ENCODE measurements at regions not wholly inside any gene's neighbourhood (a gene's known extent, or its start where the extent isn't known, plus 50 kb on each side); places are given as distances from the start of the nearest gene placed in this dataset.

- Mint-ChIP-seq H3K9me3 (ENCODE audit: unreplicated experiment) (peaks cover under 1% of the 10 kb centered on the region), H3K4me1 (ENCODE audit: insufficient read depth, unreplicated experiment) (no peaks in the 10 kb centered on the region), H3K4me3 (ENCODE audit: unreplicated experiment) (no peak overlapping the region), H3K27ac (ENCODE audit: low read depth, unreplicated experiment) (no peak overlapping the region), H3K27me3 (ENCODE audit: insufficient read depth, unreplicated experiment) (no peaks in the 10 kb centered on the region), H3K36me3 (ENCODE audit: insufficient read depth, unreplicated experiment) (no peaks in the 10 kb centered on the region)
- ChIA-PET POLR2A (no interaction called here), CTCF (no interaction called here)
- BruUV-seq (replicated peaks) = no TSS peak
- no peak for TF ChIP-seq CTCF (IDR thresholded peaks at IDR 0.05; ENCODE audit: unreplicated experiment)
- no peak for DNase-seq (ENCODE audit: unreplicated experiment)
- intact Hi-C loops (cut with micrococcal nuclease) = no loop called here
These were observed 1954.4 kb downstream of the ARAP2 start for GRCh38 chr4:34289962-34290361.

GRCh38 chr4:34293459-34293858, 1950.9 kb downstream of the ARAP2 start:
- DNase-seq (ENCODE audit: unreplicated experiment) = peak; percentile 13
- H3K9me3 Mint-ChIP-seq (ENCODE audit: unreplicated experiment) = peaks cover 7% of the 10 kb centered on the region
- no peaks in the 10 kb centered on the region for H3K36me3 Mint-ChIP-seq (ENCODE audit: insufficient read depth, unreplicated experiment)
- BruUV-seq (replicated peaks) = no TSS peak
- TF ChIP-seq CTCF (IDR thresholded peaks at IDR 0.05; ENCODE audit: unreplicated experiment) = no peak
- H3K4me3 Mint-ChIP-seq (ENCODE audit: unreplicated experiment) = no peak overlapping the region
- intact Hi-C loops (cut with micrococcal nuclease) = no loop called here
- H3K4me1 Mint-ChIP-seq (ENCODE audit: insufficient read depth, unreplicated experiment) = no peaks in the 10 kb centered on the region
- H3K27ac Mint-ChIP-seq (ENCODE audit: low read depth, unreplicated experiment) = no peak overlapping the region
- ChIA-PET POLR2A (no interaction called here), CTCF (interaction anchor here (0.6 kb wide), 1 partner anchor 396 kb away, joined by 3 read pairs; no protein-coding TSS in a partner anchor)
- H3K27me3 Mint-ChIP-seq (ENCODE audit: insufficient read depth, unreplicated experiment) = no peaks in the 10 kb centered on the region

GRCh38 chr4:34309383-34309906, 1934.9 kb downstream of the ARAP2 start:
- intact Hi-C loops (cut with micrococcal nuclease) = no loop called here
- ChIA-PET CTCF (interaction anchor here (0.5 to 1.8 kb wide), 3 partner anchors 14 to 1069 kb away, joined by 3 to 5 read pairs (median 3); no protein-coding TSS in a partner anchor), POLR2A (no interaction called here)
- no TSS peak for BruUV-seq (replicated peaks)
- no peak overlapping the region for H3K27ac Mint-ChIP-seq (ENCODE audit: low read depth, unreplicated experiment)
- H3K36me3 Mint-ChIP-seq (ENCODE audit: insufficient read depth, unreplicated experiment) = no peaks in the 10 kb centered on the region
- no peak overlapping the region for H3K4me3 Mint-ChIP-seq (ENCODE audit: unreplicated experiment)
- no peak for DNase-seq (ENCODE audit: unreplicated experiment)
- H3K4me1 Mint-ChIP-seq (ENCODE audit: insufficient read depth, unreplicated experiment) = peaks cover 11% of the 10 kb centered on the region
- no peaks in the 10 kb centered on the region for H3K27me3 Mint-ChIP-seq (ENCODE audit: insufficient read depth, unreplicated experiment)
- TF ChIP-seq CTCF (IDR thresholded peaks at IDR 0.05; ENCODE audit: unreplicated experiment) = no peak
- H3K9me3 Mint-ChIP-seq (ENCODE audit: unreplicated experiment) = peaks cover 4% of the 10 kb centered on the region

- no peaks in the 10 kb centered on the region for H3K9me3 Mint-ChIP-seq (ENCODE audit: unreplicated experiment)
These were observed 1925.5 kb downstream of the ARAP2 start for GRCh38 chr4:34318773-34319172.

More at GRCh38 chr4:34318773-34319172, 1925.5 kb downstream of the ARAP2 start:
- CTCF ChIA-PET = no interaction called here
- intact Hi-C loops (cut with micrococcal nuclease) = no loop called here
- Mint-ChIP-seq H3K27ac (ENCODE audit: low read depth, unreplicated experiment) (no peak overlapping the region), H3K4me3 (ENCODE audit: unreplicated experiment) (no peak overlapping the region), H3K4me1 (ENCODE audit: insufficient read depth, unreplicated experiment) (no peaks in the 10 kb centered on the region), H3K27me3 (ENCODE audit: insufficient read depth, unreplicated experiment) (no peaks in the 10 kb centered on the region), H3K36me3 (ENCODE audit: insufficient read depth, unreplicated experiment) (no peaks in the 10 kb centered on the region)
- TF ChIP-seq CTCF (IDR thresholded peaks at IDR 0.05; ENCODE audit: unreplicated experiment) = no peak
- BruUV-seq (replicated peaks) = no TSS peak
- POLR2A ChIA-PET = no interaction called here
- DNase-seq (ENCODE audit: unreplicated experiment) = no peak

Measured in MCF 10A (cell line).